HepG2 (cell line): ENCODE measurements at regions not wholly inside any gene's neighbourhood (a gene's known extent, or its start where the extent isn't known, plus 50 kb on each side); places are given as distances from the start of the nearest gene placed in this dataset.

Experiments used
- NONO ChIP-seq, 2 experiments: fragments of 450-650 bp in 1 of 2; sonication (generic) in 1 of 2; formaldehyde crosslinking in 1 of 2; IDR thresholded peaks in 1 of 2; conservative IDR thresholded peaks in 1 of 2; 2 replicates each; pipeline versions ENCODE4 v1.6.1 to v1.8.0; 2017 to 2022; ENCODE audit warnings: mild to moderate bottlenecking in 1 of 2, missing genetic modification reagents in 1 of 2, moderate library complexity in 1 of 2
- POLR2A ChIP-seq, 2 experiments: IDR thresholded peaks; 2 replicates each; pipeline ENCODE4 v1.6.1; 2011; ENCODE audit warnings: low read depth in 2 of 2, low read length in 2 of 2, mild to moderate bottlenecking in 1 of 2, moderate library complexity in 1 of 2; ENCODE audit not compliant: insufficient read depth in 1 of 2
- ZBTB7B ChIP-seq: sonication (generic); formaldehyde crosslinking; IDR thresholded peaks from 2 replicates; pipeline ENCODE4 v1.4.0; 2020; ENCODE audit warnings: missing genetic modification reagents
- ZNF296 ChIP-seq: sonication (generic); formaldehyde crosslinking; conservative IDR thresholded peaks from 2 replicates; pipeline ENCODE4 v1.5.0; 2020; ENCODE audit warnings: mild to moderate bottlenecking, missing genetic modification reagents
- ZNF34 ChIP-seq: sonication (generic); formaldehyde crosslinking; IDR thresholded peaks from 2 replicates; pipeline ENCODE4 v1.4.0; 2020; ENCODE audit warnings: mild to moderate bottlenecking, missing genetic modification reagents, borderline replicate concordance
- ZNF616 ChIP-seq: sonication (generic); formaldehyde crosslinking; IDR thresholded peaks from 2 replicates; pipeline ENCODE4 v1.5.0; 2020; ENCODE audit warnings: low read depth, mild to moderate bottlenecking, missing genetic modification reagents
- TF ChIP-seq, protein P1 (sequence below): sonication (generic); formaldehyde crosslinking; IDR thresholded peaks from 2 replicates; pipeline ENCODE4 v1.9.0; 2021; ENCODE audit warnings: missing genetic modification reagents, borderline replicate concordance
- TF ChIP-seq, protein P2 (sequence below): sonication (generic); formaldehyde crosslinking; IDR thresholded peaks from 2 replicates; pipeline ENCODE4 v1.5.0; 2020; ENCODE audit warnings: missing genetic modification reagents
- TF ChIP-seq, protein P3 (sequence below): sonication (generic); formaldehyde crosslinking; IDR thresholded peaks from 2 replicates; pipeline ENCODE4 v1.5.1; 2020; ENCODE audit warnings: missing genetic modification reagents, mild to moderate bottlenecking, borderline replicate concordance
- TF ChIP-seq, protein P4 (sequence below): sonication (generic); formaldehyde crosslinking; IDR thresholded peaks from 2 replicates; pipeline ENCODE4 v1.8.0; 2022; ENCODE audit warnings: missing genetic modification reagents, mild to moderate bottlenecking, borderline replicate concordance
- TF ChIP-seq, protein P5 (sequence below): sonication (generic); formaldehyde crosslinking; IDR thresholded peaks from 2 replicates; pipeline ENCODE4 v1.4.0; 2020; ENCODE audit warnings: low read depth, missing genetic modification reagents

DNA sequence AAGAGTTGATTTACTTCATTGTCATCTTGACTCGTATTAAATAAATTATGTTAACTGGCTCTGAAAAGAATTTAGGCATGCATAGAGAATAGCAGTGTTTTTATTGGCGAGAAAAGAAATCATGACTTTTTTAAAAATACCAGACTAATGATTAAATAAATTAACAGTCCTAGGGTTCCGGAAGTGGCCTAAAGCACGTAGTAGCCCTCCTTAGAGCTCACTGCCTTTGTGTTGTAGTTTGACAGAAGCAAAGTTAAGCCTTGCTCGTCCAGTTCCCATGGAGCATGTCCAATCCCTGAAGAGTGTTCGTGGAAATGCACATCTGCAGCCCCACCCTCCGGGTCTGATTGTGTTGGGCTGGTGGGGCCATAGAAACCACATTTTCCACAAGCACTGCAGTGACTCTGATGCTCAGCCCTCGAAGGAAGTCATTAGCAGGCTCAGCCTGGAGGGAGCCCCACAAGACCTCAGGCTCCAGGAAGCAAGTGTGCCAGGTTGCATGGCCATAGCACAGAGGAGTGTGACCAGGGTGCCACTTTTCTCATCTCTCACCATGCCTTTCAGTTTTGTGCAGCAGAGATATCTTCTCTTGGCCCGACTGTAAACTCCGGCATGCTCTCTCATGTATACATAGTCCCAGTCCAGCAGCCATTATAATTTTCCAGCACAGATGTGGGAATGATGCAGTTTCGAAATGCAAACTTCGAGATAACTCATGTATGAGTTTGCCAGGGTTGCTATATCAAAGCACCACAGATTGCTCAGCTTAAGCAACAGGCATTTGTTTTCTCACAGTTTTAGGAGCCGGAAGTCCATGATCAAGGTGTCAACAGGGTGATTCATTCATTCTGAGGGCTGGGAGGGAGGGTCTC lies 188.6 kb upstream of the SH3BP4 start (continued):
- TF ChIP-seq, protein P1, sequence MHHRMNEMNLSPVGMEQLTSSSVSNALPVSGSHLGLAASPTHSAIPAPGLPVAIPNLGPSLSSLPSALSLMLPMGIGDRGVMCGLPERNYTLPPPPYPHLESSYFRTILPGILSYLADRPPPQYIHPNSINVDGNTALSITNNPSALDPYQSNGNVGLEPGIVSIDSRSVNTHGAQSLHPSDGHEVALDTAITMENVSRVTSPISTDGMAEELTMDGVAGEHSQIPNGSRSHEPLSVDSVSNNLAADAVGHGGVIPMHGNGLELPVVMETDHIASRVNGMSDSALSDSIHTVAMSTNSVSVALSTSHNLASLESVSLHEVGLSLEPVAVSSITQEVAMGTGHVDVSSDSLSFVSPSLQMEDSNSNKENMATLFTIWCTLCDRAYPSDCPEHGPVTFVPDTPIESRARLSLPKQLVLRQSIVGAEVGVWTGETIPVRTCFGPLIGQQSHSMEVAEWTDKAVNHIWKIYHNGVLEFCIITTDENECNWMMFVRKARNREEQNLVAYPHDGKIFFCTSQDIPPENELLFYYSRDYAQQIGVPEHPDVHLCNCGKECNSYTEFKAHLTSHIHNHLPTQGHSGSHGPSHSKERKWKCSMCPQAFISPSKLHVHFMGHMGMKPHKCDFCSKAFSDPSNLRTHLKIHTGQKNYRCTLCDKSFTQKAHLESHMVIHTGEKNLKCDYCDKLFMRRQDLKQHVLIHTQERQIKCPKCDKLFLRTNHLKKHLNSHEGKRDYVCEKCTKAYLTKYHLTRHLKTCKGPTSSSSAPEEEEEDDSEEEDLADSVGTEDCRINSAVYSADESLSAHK (CRISPR knock-in tag): no peak
- TF ChIP-seq ZNF34 (CRISPR knock-in tag) (no peak), POLR2A (IDR thresholded peaks at IDR 0.05; ENCODE audit: insufficient read depth in 1 of 2, low read depth in 2 of 2, low read length in 2 of 2) (no peak), ZNF296 (CRISPR knock-in tag) (no peak), ZBTB7B (CRISPR knock-in tag) (no peak), ZNF616 (CRISPR knock-in tag) (no peak), NONO (IDR thresholded peaks at IDR 0.05) (no peak), NONO (CRISPR knock-in tag; conservative IDR thresholded peaks at IDR 0.05) (0 out of 2 replicates have a peak, but pooled peaks have one; percentile 20)
- TF ChIP-seq, protein P2, sequence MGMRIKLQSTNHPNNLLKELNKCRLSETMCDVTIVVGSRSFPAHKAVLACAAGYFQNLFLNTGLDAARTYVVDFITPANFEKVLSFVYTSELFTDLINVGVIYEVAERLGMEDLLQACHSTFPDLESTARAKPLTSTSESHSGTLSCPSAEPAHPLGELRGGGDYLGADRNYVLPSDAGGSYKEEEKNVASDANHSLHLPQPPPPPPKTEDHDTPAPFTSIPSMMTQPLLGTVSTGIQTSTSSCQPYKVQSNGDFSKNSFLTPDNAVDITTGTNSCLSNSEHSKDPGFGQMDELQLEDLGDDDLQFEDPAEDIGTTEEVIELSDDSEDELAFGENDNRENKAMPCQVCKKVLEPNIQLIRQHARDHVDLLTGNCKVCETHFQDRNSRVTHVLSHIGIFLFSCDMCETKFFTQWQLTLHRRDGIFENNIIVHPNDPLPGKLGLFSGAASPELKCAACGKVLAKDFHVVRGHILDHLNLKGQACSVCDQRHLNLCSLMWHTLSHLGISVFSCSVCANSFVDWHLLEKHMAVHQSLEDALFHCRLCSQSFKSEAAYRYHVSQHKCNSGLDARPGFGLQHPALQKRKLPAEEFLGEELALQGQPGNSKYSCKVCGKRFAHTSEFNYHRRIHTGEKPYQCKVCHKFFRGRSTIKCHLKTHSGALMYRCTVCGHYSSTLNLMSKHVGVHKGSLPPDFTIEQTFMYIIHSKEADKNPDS (CRISPR knock-in tag): no peak
- TF ChIP-seq, protein P3, sequence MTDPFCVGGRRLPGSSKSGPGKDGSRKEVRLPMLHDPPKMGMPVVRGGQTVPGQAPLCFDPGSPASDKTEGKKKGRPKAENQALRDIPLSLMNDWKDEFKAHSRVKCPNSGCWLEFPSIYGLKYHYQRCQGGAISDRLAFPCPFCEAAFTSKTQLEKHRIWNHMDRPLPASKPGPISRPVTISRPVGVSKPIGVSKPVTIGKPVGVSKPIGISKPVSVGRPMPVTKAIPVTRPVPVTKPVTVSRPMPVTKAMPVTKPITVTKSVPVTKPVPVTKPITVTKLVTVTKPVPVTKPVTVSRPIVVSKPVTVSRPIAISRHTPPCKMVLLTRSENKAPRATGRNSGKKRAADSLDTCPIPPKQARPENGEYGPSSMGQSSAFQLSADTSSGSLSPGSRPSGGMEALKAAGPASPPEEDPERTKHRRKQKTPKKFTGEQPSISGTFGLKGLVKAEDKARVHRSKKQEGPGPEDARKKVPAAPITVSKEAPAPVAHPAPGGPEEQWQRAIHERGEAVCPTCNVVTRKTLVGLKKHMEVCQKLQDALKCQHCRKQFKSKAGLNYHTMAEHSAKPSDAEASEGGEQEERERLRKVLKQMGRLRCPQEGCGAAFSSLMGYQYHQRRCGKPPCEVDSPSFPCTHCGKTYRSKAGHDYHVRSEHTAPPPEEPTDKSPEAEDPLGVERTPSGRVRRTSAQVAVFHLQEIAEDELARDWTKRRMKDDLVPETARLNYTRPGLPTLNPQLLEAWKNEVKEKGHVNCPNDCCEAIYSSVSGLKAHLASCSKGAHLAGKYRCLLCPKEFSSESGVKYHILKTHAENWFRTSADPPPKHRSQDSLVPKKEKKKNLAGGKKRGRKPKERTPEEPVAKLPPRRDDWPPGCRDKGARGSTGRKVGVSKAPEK: no peak
- TF ChIP-seq, protein P4, sequence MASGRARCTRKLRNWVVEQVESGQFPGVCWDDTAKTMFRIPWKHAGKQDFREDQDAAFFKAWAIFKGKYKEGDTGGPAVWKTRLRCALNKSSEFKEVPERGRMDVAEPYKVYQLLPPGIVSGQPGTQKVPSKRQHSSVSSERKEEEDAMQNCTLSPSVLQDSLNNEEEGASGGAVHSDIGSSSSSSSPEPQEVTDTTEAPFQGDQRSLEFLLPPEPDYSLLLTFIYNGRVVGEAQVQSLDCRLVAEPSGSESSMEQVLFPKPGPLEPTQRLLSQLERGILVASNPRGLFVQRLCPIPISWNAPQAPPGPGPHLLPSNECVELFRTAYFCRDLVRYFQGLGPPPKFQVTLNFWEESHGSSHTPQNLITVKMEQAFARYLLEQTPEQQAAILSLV (CRISPR knock-in tag): no peak
- TF ChIP-seq, protein P5, sequence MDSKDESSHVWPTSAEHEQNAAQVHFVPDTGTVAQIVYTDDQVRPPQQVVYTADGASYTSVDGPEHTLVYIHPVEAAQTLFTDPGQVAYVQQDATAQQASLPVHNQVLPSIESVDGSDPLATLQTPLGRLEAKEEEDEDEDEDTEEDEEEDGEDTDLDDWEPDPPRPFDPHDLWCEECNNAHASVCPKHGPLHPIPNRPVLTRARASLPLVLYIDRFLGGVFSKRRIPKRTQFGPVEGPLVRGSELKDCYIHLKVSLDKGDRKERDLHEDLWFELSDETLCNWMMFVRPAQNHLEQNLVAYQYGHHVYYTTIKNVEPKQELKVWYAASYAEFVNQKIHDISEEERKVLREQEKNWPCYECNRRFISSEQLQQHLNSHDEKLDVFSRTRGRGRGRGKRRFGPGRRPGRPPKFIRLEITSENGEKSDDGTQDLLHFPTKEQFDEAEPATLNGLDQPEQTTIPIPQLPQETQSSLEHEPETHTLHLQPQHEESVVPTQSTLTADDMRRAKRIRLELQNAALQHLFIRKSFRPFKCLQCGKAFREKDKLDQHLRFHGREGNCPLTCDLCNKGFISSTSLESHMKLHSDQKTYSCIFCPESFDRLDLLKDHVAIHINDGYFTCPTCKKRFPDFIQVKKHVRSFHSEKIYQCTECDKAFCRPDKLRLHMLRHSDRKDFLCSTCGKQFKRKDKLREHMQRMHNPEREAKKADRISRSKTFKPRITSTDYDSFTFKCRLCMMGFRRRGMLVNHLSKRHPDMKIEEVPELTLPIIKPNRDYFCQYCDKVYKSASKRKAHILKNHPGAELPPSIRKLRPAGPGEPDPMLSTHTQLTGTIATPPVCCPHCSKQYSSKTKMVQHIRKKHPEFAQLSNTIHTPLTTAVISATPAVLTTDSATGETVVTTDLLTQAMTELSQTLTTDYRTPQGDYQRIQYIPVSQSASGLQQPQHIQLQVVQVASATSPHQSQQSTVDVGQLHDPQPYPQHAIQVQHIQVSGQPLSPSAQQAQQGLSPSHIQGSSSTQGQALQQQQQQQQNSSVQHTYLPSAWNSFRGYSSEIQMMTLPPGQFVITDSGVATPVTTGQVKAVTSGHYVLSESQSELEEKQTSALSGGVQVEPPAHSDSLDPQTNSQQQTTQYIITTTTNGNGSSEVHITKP: no peak
